HEK293 (cell line): ENCODE measurements at regions not wholly inside any gene's neighbourhood (a gene's known extent, or its start where the extent isn't known, plus 50 kb on each side); places are given as distances from the start of the nearest gene placed in this dataset.

ENCODE experiments used
- HOXA7 ChIP-seq: sonication (generic); formaldehyde crosslinking; IDR thresholded peaks from 2 replicates; pipeline ENCODE4 v1.8.1; 2022; ENCODE audit warnings: missing genetic modification reagents, borderline replicate concordance
- TF ChIP-seq, protein P1 (sequence below): fragments of 450-650 bp; formaldehyde crosslinking; IDR thresholded peaks from 2 replicates; pipeline ENCODE4 v1.5.1; 2016; ENCODE audit warnings: missing biosample characterization, missing genetic modification characterization
- TF ChIP-seq, protein P2 (sequence below): fragments of 450-650 bp; formaldehyde crosslinking; IDR thresholded peaks from 2 replicates; pipeline ENCODE4 v1.5.1; 2016; ENCODE audit warnings: missing biosample characterization, missing genetic modification characterization

DNA sequence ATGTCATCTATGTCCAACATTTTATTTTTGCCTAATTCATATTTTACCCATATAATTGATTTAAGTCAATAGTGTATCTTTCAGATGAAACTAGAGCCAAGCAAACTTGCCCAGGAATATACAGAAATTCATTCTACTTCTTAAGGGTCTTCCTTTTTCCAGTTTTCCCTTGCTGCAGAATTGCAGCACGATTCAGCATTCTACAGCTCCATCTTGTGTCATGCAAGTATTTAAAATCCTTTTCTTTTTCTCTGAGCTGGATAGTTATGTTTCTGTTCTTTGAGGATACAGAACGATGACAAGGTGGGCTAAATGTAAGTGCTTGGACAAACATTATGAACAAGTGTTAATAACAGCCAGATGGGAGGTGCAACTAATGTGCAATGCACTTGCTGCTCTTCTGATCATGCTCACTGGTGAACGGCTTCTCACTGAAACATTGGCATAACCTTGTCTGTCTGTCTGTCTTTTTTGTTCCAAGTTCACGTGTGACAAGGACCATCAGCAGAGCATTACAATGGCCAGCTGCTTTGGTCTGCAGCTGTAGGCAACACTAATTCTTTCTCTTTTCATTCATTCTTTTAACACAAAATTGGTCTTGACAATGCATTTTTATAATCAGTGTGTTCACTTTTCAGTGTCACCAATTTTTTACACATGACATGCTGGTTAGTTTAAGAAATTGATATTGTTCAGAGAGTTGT lies 1821.7 kb downstream of the ARAP2 start:
- no peak for TF ChIP-seq HOXA7
- TF ChIP-seq, protein P1, sequence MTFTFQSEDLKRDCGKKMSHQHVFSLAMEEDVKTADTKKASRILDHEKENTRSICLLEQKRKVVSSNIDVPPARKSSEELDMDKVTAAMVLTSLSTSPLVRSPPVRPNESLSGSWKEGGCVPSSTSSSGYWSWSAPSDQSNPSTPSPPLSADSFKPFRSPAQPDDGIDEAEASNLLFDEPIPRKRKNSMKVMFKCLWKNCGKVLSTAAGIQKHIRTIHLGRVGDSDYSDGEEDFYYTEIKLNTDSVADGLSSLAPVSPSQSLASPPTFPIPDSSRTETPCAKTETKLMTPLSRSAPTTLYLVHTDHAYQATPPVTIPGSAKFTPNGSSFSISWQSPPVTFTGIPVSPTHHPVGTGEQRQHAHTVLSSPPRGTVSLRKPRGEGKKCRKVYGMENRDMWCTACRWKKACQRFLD = no peak
- TF ChIP-seq, protein P2, sequence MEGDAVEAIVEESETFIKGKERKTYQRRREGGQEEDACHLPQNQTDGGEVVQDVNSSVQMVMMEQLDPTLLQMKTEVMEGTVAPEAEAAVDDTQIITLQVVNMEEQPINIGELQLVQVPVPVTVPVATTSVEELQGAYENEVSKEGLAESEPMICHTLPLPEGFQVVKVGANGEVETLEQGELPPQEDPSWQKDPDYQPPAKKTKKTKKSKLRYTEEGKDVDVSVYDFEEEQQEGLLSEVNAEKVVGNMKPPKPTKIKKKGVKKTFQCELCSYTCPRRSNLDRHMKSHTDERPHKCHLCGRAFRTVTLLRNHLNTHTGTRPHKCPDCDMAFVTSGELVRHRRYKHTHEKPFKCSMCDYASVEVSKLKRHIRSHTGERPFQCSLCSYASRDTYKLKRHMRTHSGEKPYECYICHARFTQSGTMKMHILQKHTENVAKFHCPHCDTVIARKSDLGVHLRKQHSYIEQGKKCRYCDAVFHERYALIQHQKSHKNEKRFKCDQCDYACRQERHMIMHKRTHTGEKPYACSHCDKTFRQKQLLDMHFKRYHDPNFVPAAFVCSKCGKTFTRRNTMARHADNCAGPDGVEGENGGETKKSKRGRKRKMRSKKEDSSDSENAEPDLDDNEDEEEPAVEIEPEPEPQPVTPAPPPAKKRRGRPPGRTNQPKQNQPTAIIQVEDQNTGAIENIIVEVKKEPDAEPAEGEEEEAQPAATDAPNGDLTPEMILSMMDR (tag by site-specific recombination) = no peak
